H1 (cell line): ENCODE measurements at regions not wholly inside any gene's neighbourhood (a gene's known extent, or its start where the extent isn't known, plus 50 kb on each side); places are given as distances from the start of the nearest gene placed in this dataset.

Source experiments
- ASH2L ChIP-seq: fragments of 200-600, 300-600 bp; sonication (generic); IDR thresholded peaks from one replicate; pipeline ENCODE4 v1.7.1; 2017; ENCODE audit warnings: low read length
- EP300 ChIP-seq, 2 experiments: IDR thresholded peaks; 1 replicate in 1 of 2; 2 replicates in 1 of 2; pipeline ENCODE4 v1.6.1; 2011 to 2012; ENCODE audit warnings: low read depth in 2 of 2, low read length in 2 of 2, mild to moderate bottlenecking in 2 of 2, borderline replicate concordance in 1 of 2, inconsistent platforms in 1 of 2, moderate library complexity in 1 of 2
- EZH2 ChIP-seq: fragments of 200-600 bp; sonication (generic); IDR thresholded peaks from 2 replicates; pipeline ENCODE4 v1.7.1; 2012; ENCODE audit warnings: low read depth, mild to moderate bottlenecking, moderate library complexity, low read length, inconsistent platforms; ENCODE audit not compliant: severe bottlenecking
- GTF2F1 ChIP-seq: IDR thresholded peaks from 2 replicates; pipeline ENCODE4 v1.6.1; 2012; ENCODE audit warnings: low read depth, low read length, improper control_type of control experiment, borderline replicate concordance
- HDAC2 ChIP-seq, 2 experiments: fragments of 300-600 bp in 1 of 2; sonication (generic) in 1 of 2; IDR thresholded peaks; 2 replicates each; pipeline ENCODE4 v1.6.1; 2011 to 2012; ENCODE audit warnings: low read depth in 2 of 2, low read length in 2 of 2, mild to moderate bottlenecking in 2 of 2, moderate library complexity in 2 of 2, borderline replicate concordance in 1 of 2, inconsistent platforms in 1 of 2
- POLR2A ChIP-seq, 2 experiments: IDR thresholded peaks; 1 replicate in 1 of 2; 2 replicates in 1 of 2; pipeline ENCODE4 v1.6.1; 2011; ENCODE audit warnings: low read depth in 2 of 2, low read length in 2 of 2, mild to moderate bottlenecking in 2 of 2; ENCODE audit errors: control extremely low read depth in 1 of 2
- POLR2AphosphoS5 ChIP-seq: IDR thresholded peaks from 2 replicates; pipeline ENCODE4 v1.6.1; 2011; ENCODE audit warnings: low read depth, low read length
- RAD21 ChIP-seq, 2 experiments: IDR thresholded peaks in 1 of 2; conservative IDR thresholded peaks in 1 of 2; 2 replicates each; pipeline ENCODE4 v1.6.1; 2011; ENCODE audit warnings: low read depth in 2 of 2, low read length in 2 of 2, improper control_type of control experiment in 1 of 2, inconsistent platforms in 1 of 2, mild to moderate bottlenecking in 1 of 2, moderate library complexity in 1 of 2
- ZNF274 ChIP-seq: IDR thresholded peaks from 2 replicates; pipeline ENCODE4 v1.7.0; 2012; ENCODE audit warnings: low read length, borderline replicate concordance; ENCODE audit errors: extremely low read depth
- TF ChIP-seq, protein P1 (sequence below), 3 experiments: IDR thresholded peaks; 1 replicate in 2 of 3; 2 replicates in 1 of 3; pipeline versions ENCODE4 v1.5.1 to v1.6.1; 2011; ENCODE audit warnings: low read length in 3 of 3, mild to moderate bottlenecking in 3 of 3, inconsistent platforms in 2 of 3, low read depth in 1 of 3, moderate library complexity in 1 of 3; ENCODE audit not compliant: insufficient read depth in 1 of 3; ENCODE audit errors: control extremely low read depth in 1 of 3
- TF ChIP-seq, protein P2 (sequence below): IDR thresholded peaks from 2 replicates; pipeline ENCODE4 v1.6.1; 2011; ENCODE audit warnings: low read length, improper control_type of control experiment
- TF ChIP-seq, protein P3 (sequence below): fragments of 300-600 bp; sonication (generic); IDR thresholded peaks from 2 replicates; pipeline ENCODE4 v1.7.1; 2012; ENCODE audit warnings: low read length, moderate library complexity, mild to moderate bottlenecking, inconsistent platforms; ENCODE audit not compliant: insufficient replicate concordance

DNA sequence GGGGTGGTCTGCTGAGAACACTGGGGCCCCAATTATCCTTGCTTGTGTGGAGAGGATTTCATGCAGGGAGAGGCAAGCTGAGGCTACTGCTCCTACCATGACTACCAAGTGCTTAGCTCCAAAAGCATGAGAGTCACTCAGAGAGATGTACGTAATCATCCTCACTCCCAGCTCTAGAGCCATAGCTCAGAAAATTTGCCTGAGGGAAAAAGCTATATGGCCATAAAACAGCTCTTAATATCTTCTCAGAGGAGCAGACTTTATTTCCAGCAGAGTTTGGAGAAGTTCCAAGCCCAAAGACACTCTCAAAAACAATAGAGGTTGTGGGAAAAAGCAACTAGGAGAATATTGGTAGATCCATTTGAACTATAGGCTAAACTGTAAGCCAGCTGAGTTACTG, 106.4 kb upstream of the PBX1 start:
- TF ChIP-seq POLR2AphosphoS5 (no peak), ASH2L (no peak), POLR2A (IDR thresholded peaks at IDR 0.05; ENCODE audit: control extremely low read depth in 1 of 2, low read depth in 2 of 2, low read length in 2 of 2) (no peak), RAD21 (IDR thresholded peaks at IDR 0.05 in 1 of 2, conservative IDR thresholded peaks at IDR 0.05 in 1 of 2; ENCODE audit: low read depth in 2 of 2, low read length in 2 of 2) (no peak), EZH2 (no peak), GTF2F1 (no peak), ZNF274 (no peak), EP300 (IDR thresholded peaks at IDR 0.05; ENCODE audit: borderline replicate concordance in 1 of 2, low read depth in 2 of 2, low read length in 2 of 2) (no peak), HDAC2 (IDR thresholded peaks at IDR 0.05; ENCODE audit: borderline replicate concordance in 1 of 2, low read depth in 2 of 2, low read length in 2 of 2) (no peak)
- TF ChIP-seq, protein P1, sequence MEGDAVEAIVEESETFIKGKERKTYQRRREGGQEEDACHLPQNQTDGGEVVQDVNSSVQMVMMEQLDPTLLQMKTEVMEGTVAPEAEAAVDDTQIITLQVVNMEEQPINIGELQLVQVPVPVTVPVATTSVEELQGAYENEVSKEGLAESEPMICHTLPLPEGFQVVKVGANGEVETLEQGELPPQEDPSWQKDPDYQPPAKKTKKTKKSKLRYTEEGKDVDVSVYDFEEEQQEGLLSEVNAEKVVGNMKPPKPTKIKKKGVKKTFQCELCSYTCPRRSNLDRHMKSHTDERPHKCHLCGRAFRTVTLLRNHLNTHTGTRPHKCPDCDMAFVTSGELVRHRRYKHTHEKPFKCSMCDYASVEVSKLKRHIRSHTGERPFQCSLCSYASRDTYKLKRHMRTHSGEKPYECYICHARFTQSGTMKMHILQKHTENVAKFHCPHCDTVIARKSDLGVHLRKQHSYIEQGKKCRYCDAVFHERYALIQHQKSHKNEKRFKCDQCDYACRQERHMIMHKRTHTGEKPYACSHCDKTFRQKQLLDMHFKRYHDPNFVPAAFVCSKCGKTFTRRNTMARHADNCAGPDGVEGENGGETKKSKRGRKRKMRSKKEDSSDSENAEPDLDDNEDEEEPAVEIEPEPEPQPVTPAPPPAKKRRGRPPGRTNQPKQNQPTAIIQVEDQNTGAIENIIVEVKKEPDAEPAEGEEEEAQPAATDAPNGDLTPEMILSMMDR (IDR thresholded peaks at IDR 0.05; ENCODE audit: control extremely low read depth in 1 of 3, insufficient read depth in 1 of 3, low read depth in 1 of 3, low read length in 3 of 3) = no peak
- TF ChIP-seq, protein P2, sequence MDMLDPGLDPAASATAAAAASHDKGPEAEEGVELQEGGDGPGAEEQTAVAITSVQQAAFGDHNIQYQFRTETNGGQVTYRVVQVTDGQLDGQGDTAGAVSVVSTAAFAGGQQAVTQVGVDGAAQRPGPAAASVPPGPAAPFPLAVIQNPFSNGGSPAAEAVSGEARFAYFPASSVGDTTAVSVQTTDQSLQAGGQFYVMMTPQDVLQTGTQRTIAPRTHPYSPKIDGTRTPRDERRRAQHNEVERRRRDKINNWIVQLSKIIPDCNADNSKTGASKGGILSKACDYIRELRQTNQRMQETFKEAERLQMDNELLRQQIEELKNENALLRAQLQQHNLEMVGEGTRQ = no peak
- TF ChIP-seq, protein P3, sequence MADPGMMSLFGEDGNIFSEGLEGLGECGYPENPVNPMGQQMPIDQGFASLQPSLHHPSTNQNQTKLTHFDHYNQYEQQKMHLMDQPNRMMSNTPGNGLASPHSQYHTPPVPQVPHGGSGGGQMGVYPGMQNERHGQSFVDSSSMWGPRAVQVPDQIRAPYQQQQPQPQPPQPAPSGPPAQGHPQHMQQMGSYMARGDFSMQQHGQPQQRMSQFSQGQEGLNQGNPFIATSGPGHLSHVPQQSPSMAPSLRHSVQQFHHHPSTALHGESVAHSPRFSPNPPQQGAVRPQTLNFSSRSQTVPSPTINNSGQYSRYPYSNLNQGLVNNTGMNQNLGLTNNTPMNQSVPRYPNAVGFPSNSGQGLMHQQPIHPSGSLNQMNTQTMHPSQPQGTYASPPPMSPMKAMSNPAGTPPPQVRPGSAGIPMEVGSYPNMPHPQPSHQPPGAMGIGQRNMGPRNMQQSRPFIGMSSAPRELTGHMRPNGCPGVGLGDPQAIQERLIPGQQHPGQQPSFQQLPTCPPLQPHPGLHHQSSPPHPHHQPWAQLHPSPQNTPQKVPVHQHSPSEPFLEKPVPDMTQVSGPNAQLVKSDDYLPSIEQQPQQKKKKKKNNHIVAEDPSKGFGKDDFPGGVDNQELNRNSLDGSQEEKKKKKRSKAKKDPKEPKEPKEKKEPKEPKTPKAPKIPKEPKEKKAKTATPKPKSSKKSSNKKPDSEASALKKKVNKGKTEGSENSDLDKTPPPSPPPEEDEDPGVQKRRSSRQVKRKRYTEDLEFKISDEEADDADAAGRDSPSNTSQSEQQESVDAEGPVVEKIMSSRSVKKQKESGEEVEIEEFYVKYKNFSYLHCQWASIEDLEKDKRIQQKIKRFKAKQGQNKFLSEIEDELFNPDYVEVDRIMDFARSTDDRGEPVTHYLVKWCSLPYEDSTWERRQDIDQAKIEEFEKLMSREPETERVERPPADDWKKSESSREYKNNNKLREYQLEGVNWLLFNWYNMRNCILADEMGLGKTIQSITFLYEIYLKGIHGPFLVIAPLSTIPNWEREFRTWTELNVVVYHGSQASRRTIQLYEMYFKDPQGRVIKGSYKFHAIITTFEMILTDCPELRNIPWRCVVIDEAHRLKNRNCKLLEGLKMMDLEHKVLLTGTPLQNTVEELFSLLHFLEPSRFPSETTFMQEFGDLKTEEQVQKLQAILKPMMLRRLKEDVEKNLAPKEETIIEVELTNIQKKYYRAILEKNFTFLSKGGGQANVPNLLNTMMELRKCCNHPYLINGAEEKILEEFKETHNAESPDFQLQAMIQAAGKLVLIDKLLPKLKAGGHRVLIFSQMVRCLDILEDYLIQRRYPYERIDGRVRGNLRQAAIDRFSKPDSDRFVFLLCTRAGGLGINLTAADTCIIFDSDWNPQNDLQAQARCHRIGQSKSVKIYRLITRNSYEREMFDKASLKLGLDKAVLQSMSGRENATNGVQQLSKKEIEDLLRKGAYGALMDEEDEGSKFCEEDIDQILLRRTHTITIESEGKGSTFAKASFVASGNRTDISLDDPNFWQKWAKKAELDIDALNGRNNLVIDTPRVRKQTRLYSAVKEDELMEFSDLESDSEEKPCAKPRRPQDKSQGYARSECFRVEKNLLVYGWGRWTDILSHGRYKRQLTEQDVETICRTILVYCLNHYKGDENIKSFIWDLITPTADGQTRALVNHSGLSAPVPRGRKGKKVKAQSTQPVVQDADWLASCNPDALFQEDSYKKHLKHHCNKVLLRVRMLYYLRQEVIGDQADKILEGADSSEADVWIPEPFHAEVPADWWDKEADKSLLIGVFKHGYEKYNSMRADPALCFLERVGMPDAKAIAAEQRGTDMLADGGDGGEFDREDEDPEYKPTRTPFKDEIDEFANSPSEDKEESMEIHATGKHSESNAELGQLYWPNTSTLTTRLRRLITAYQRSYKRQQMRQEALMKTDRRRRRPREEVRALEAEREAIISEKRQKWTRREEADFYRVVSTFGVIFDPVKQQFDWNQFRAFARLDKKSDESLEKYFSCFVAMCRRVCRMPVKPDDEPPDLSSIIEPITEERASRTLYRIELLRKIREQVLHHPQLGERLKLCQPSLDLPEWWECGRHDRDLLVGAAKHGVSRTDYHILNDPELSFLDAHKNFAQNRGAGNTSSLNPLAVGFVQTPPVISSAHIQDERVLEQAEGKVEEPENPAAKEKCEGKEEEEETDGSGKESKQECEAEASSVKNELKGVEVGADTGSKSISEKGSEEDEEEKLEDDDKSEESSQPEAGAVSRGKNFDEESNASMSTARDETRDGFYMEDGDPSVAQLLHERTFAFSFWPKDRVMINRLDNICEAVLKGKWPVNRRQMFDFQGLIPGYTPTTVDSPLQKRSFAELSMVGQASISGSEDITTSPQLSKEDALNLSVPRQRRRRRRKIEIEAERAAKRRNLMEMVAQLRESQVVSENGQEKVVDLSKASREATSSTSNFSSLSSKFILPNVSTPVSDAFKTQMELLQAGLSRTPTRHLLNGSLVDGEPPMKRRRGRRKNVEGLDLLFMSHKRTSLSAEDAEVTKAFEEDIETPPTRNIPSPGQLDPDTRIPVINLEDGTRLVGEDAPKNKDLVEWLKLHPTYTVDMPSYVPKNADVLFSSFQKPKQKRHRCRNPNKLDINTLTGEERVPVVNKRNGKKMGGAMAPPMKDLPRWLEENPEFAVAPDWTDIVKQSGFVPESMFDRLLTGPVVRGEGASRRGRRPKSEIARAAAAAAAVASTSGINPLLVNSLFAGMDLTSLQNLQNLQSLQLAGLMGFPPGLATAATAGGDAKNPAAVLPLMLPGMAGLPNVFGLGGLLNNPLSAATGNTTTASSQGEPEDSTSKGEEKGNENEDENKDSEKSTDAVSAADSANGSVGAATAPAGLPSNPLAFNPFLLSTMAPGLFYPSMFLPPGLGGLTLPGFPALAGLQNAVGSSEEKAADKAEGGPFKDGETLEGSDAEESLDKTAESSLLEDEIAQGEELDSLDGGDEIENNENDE = no peak
